PFSK-1 (cell line): ENCODE measurements at regions not wholly inside any gene's neighbourhood (a gene's known extent, or its start where the extent isn't known, plus 50 kb on each side); places are given as distances from the start of the nearest gene placed in this dataset.

ENCODE experiments used
- FOXP2 ChIP-seq: optimal IDR thresholded peaks from 2 replicates; pipeline ENCODE3; 2011; ENCODE audit warnings: borderline replicate concordance, control low read depth, inconsistent platforms; ENCODE audit not compliant: insufficient read depth; ENCODE audit errors: extremely low read length, extremely low read depth
- POLR2AphosphoS5 ChIP-seq: IDR thresholded peaks from 2 replicates; pipeline ENCODE4 v1.6.1; 2012; ENCODE audit warnings: low read depth, mild to moderate bottlenecking, control low read depth, low read length, moderate library complexity
- REST ChIP-seq, 2 experiments: IDR thresholded peaks; 2 replicates each; pipeline versions ENCODE4 v1.6.1 to v1.8.0; 2011 to 2012; ENCODE audit warnings: low read depth in 2 of 2, low read length in 2 of 2, control low read depth in 1 of 2, inconsistent platforms in 1 of 2, mild to moderate bottlenecking in 1 of 2, moderate library complexity in 1 of 2; ENCODE audit not compliant: insufficient read depth in 1 of 2
- SIN3A ChIP-seq: IDR thresholded peaks from 2 replicates; pipeline ENCODE4 v1.6.1; 2012; ENCODE audit warnings: mild to moderate bottlenecking, low read length, moderate library complexity, borderline replicate concordance; ENCODE audit not compliant: insufficient read depth
- TAF1 ChIP-seq: IDR thresholded peaks from 2 replicates; pipeline ENCODE4 v1.6.1; 2012; ENCODE audit warnings: low read length, control low read depth, borderline replicate concordance; ENCODE audit not compliant: insufficient read depth

GRCh38 chr3:33929813-33930212 lies 131.4 kb downstream of the PDCD6IP start:
- TF ChIP-seq REST (IDR thresholded peaks at IDR 0.05; ENCODE audit: insufficient read depth in 1 of 2, low read depth in 2 of 2, low read length in 2 of 2) (no peak), FOXP2 (no peak), SIN3A (no peak), TAF1 (no peak), POLR2AphosphoS5 (no peak)

GRCh38 chr3:33931512-33931911 lies 133.1 kb downstream of the PDCD6IP start:
- TF ChIP-seq REST (IDR thresholded peaks at IDR 0.05; ENCODE audit: insufficient read depth in 1 of 2, low read depth in 2 of 2, low read length in 2 of 2) (no peak), TAF1 (no peak), SIN3A (no peak), FOXP2 (no peak), POLR2AphosphoS5 (no peak)

GRCh38 chr3:33932010-33932764 lies 133.8 kb downstream of the PDCD6IP start:
- TF ChIP-seq TAF1 (no peak), FOXP2 (no peak), POLR2AphosphoS5 (no peak), SIN3A (no peak), REST (IDR thresholded peaks at IDR 0.05; ENCODE audit: insufficient read depth in 1 of 2, low read depth in 2 of 2, low read length in 2 of 2) (no peak)

GRCh38 chr3:33936171-33936920 lies 137.9 kb downstream of the PDCD6IP start:
- TF ChIP-seq FOXP2: no peak
- no peak for TF ChIP-seq TAF1
- no peak for TF ChIP-seq POLR2AphosphoS5
- TF ChIP-seq REST (IDR thresholded peaks at IDR 0.05; ENCODE audit: insufficient read depth in 1 of 2, low read depth in 2 of 2, low read length in 2 of 2): no peak
- TF ChIP-seq SIN3A: no peak
